C4-2B (cell line): ENCODE measurements at regions not wholly inside any gene's neighbourhood (a gene's known extent, or its start where the extent isn't known, plus 50 kb on each side); places are given as distances from the start of the nearest gene placed in this dataset.

Experiments
- H3K27ac ChIP-seq: fragments of 450-650 bp; 2 replicates; pipeline ENCODE4 v1.5.1; 2017
- CTCF ChIP-seq: fragments of 450-650 bp; conservative IDR thresholded peaks from 2 replicates; pipeline ENCODE4 v1.5.1; 2017; ENCODE audit warnings: mild to moderate bottlenecking
- ZFX ChIP-seq: fragments of 450-650 bp; IDR thresholded peaks from 2 replicates; pipeline ENCODE4 v1.6.1; 2017

GRCh38 chr10:76735866-76736265 lies 901.7 kb downstream of the KCNMA1 start:
- no peak overlapping the region for H3K27ac ChIP-seq
- TF ChIP-seq CTCF: no peak
- no peak for TF ChIP-seq ZFX

GRCh38 chr10:76733441-76733936 lies 904.1 kb downstream of the KCNMA1 start:
- no peak for TF ChIP-seq ZFX
- TF ChIP-seq CTCF: no peak
- no peak overlapping the region for H3K27ac ChIP-seq

- no peak overlapping the region for H3K27ac ChIP-seq
- TF ChIP-seq CTCF (no peak), ZFX (no peak)
Measured at GRCh38 chr10:76732306-76732705, 905.3 kb downstream of the KCNMA1 start.

- no peak for TF ChIP-seq CTCF
- TF ChIP-seq ZFX: no peak
- H3K27ac ChIP-seq: no peak overlapping the region
Measured at GRCh38 chr10:76729841-76730487, 907.6 kb downstream of the KCNMA1 start.

GRCh38 chr10:76729346-76729745 lies 908.3 kb downstream of the KCNMA1 start:
- no peak overlapping the region for H3K27ac ChIP-seq
- TF ChIP-seq ZFX (no peak), CTCF (no peak)

GRCh38 chr10:76727038-76727437 lies 910.6 kb downstream of the KCNMA1 start:
- TF ChIP-seq ZFX (no peak), CTCF (no peak)
- no peak overlapping the region for H3K27ac ChIP-seq

- no peak overlapping the region for H3K27ac ChIP-seq
- TF ChIP-seq CTCF (no peak), ZFX (no peak)
Measured at GRCh38 chr10:76723844-76724243, 913.8 kb downstream of the KCNMA1 start.
